Prostate gland (tissue), 2 donors: ENCODE measurements at regions not wholly inside any gene's neighbourhood (a gene's known extent, or its start where the extent isn't known, plus 50 kb on each side); places are given as distances from the start of the nearest gene placed in this dataset.

ENCODE experiments used
- DNase-seq: peaks from one replicate; pipeline ENCODE4 v3.0.0-alpha.2; 2019; ENCODE audit warnings: low spot score
- H3K27ac ChIP-seq, 2 donors: fragments of 200-600 bp; sonication (generic); 2 replicates each; pipeline ENCODE4 v1.5.1; 2017 to 2019
- H3K27me3 ChIP-seq: fragments of 200-600 bp; sonication (generic); replicated peaks from 2 replicates; pipeline ENCODE4 v1.5.1; 2019; ENCODE audit not compliant: insufficient read depth
- H3K36me3 ChIP-seq, 2 donors: fragments of 200-600 bp; sonication (generic); 1 replicate in 1 of 2; 2 replicates in 1 of 2; pipeline versions ENCODE4 v1.5.1 to v1.8.1; 2017 to 2019
- H3K4me1 ChIP-seq: fragments of 200-600 bp; sonication (generic); replicated peaks from 2 replicates; pipeline ENCODE4 v1.5.1; 2019
- H3K4me3 ChIP-seq, 2 donors: fragments of 200-600 bp; sonication (generic); 2 replicates each; pipeline ENCODE4 v1.5.1; 2017 to 2019
- H3K9me3 ChIP-seq: fragments of 200-600 bp; sonication (generic); 2 replicates; pipeline ENCODE4 v1.5.1; 2017
- CTCF ChIP-seq, 4 experiments: fragments of 200-600 bp in 2 of 4; fragments of 450-650 bp in 2 of 4; sonication (generic) in 2 of 4; IDR thresholded peaks; 1 replicate in 3 of 4; 2 replicates in 1 of 4; pipeline ENCODE4 v1.5.1; 2016 to 2019; ENCODE audit warnings: antibody characterized with exemption in 4 of 4, mild to moderate bottlenecking in 2 of 4, moderate library complexity in 2 of 4
- POLR2A ChIP-seq: fragments of 450-650 bp; IDR thresholded peaks from one replicate; pipeline ENCODE4 v1.6.1; 2016; ENCODE audit warnings: antibody characterized with exemption, mild to moderate bottlenecking
- POLR2AphosphoS5 ChIP-seq: sonication (generic); formaldehyde crosslinking; IDR thresholded peaks from one replicate; pipeline ENCODE4 v1.6.1; 2017; ENCODE audit warnings: antibody characterized with exemption
- WGBS: methylation state at CpG from one replicate; pipeline ENCODE4 v1.1.5; 2018; 5-methylcytosine and 5-hydroxymethylcytosine counted together
- intact Hi-C: fragments of 100-400 bp; cut with DNase I; formaldehyde crosslinking; loops from one replicate; pipeline ENCODE4 v1.14.2; 2022

GRCh38 chr15:29467091-29467490 is 197.5 kb upstream of the NSMCE3 start:
- Histone ChIP-seq H3K9me3 (no peaks in the 10 kb centered on the region), H3K4me3 (no peak overlapping the region), H3K4me1 (no peaks in the 10 kb centered on the region), H3K27me3 (no peaks in the 10 kb centered on the region), H3K36me3 (no peaks in the 10 kb centered on the region), H3K27ac (no peak overlapping the region)
- DNase-seq: no peak
- 93% methylated on average over 4 of the region's 4 CpGs for WGBS
- intact Hi-C loops: no loop called here
- no peak for TF ChIP-seq POLR2A

- H3K4me3 ChIP-seq: no peak overlapping the region
- 92% methylated on average over 4 of the region's 4 CpGs for WGBS
- DNase-seq: no peak
- no peaks in the 10 kb centered on the region for H3K27me3 ChIP-seq
- intact Hi-C loops: no loop called here
- no peaks in the 10 kb centered on the region for H3K4me1 ChIP-seq
- H3K9me3 ChIP-seq: no peaks in the 10 kb centered on the region
- H3K27ac ChIP-seq: no peak overlapping the region
- TF ChIP-seq CTCF (IDR thresholded peaks at IDR 0.05) (no peak), POLR2AphosphoS5 (no peak), POLR2A (no peak)
- no peaks in the 10 kb centered on the region for H3K36me3 ChIP-seq
These were observed 196.7 kb upstream of the NSMCE3 start for GRCh38 chr15:29466292-29466691.

GRCh38 chr15:29465816-29466215 is 196.2 kb upstream of the NSMCE3 start:
- DNase-seq: no peak
- Histone ChIP-seq H3K27me3 (no peaks in the 10 kb centered on the region), H3K36me3 (no peaks in the 10 kb centered on the region), H3K4me3 (no peak overlapping the region), H3K9me3 (no peaks in the 10 kb centered on the region), H3K4me1 (no peaks in the 10 kb centered on the region), H3K27ac (no peak overlapping the region)
- TF ChIP-seq POLR2A: no peak
- TF ChIP-seq CTCF (IDR thresholded peaks at IDR 0.05): no peak
- no peak for TF ChIP-seq POLR2AphosphoS5
- intact Hi-C loops: no loop called here
- 56% methylated on average over 6 of the region's 6 CpGs for WGBS

- H3K27ac ChIP-seq: no peak overlapping the region
- no peak for DNase-seq
- no peaks in the 10 kb centered on the region for H3K9me3 ChIP-seq
- H3K4me3 ChIP-seq: no peak overlapping the region
- H3K27me3 ChIP-seq: no peaks in the 10 kb centered on the region
- TF ChIP-seq POLR2A (no peak), POLR2AphosphoS5 (no peak), CTCF (IDR thresholded peaks at IDR 0.05) (no peak)
- intact Hi-C loops: no loop called here
- no peaks in the 10 kb centered on the region for H3K36me3 ChIP-seq
- WGBS: 49% methylated on average over 3 of the region's 3 CpGs
- no peaks in the 10 kb centered on the region for H3K4me1 ChIP-seq
These were observed 195.6 kb upstream of the NSMCE3 start for GRCh38 chr15:29465196-29465595.

- no peak overlapping the region for H3K4me3 ChIP-seq
- H3K27ac ChIP-seq: no peak overlapping the region
- intact Hi-C loops: no loop called here
- WGBS: 79% methylated on average over 3 of the region's 3 CpGs
- TF ChIP-seq CTCF (IDR thresholded peaks at IDR 0.05) (no peak), POLR2AphosphoS5 (no peak), POLR2A (no peak)
- no peaks in the 10 kb centered on the region for H3K36me3 ChIP-seq
- H3K9me3 ChIP-seq: no peaks in the 10 kb centered on the region
- no peaks in the 10 kb centered on the region for H3K27me3 ChIP-seq
- H3K4me1 ChIP-seq: no peaks in the 10 kb centered on the region
- no peak for DNase-seq
These were observed 192.3 kb upstream of the NSMCE3 start for GRCh38 chr15:29461877-29462276.
